Progenitor cell of endocrine pancreas (in vitro differentiated cells): ENCODE measurements at regions not wholly inside any gene's neighbourhood (a gene's known extent, or its start where the extent isn't known, plus 50 kb on each side); places are given as distances from the start of the nearest gene placed in this dataset.

Experiments
- DNase-seq: peaks from one replicate; pipeline ENCODE4 v3.0.0; 2021; ENCODE audit warnings: low spot score; ENCODE audit not compliant: unreplicated experiment
- H3K27ac Mint-ChIP-seq: 2 replicates; pipeline ENCODE4 v1.8.0; 2021; ENCODE audit warnings: mild to moderate bottlenecking, moderate library complexity, mixed read lengths
- H3K27me3 Mint-ChIP-seq: 2 replicates; pipeline ENCODE4 v1.8.0; 2021; ENCODE audit warnings: mixed read lengths
- H3K36me3 Mint-ChIP-seq: 2 replicates; pipeline ENCODE4 v1.8.0; 2022; ENCODE audit warnings: mixed read lengths; ENCODE audit not compliant: insufficient read depth
- H3K4me1 Mint-ChIP-seq: 2 replicates; pipeline ENCODE4 v1.8.0; 2021; ENCODE audit warnings: low read depth, mixed read lengths
- H3K4me3 Mint-ChIP-seq: 2 replicates; pipeline ENCODE4 v1.8.0; 2021; ENCODE audit warnings: low read depth, mild to moderate bottlenecking, moderate library complexity, mixed read lengths
- H3K9me3 Mint-ChIP-seq: 2 replicates; pipeline ENCODE4 v1.8.0; 2021; ENCODE audit warnings: low read depth, mixed read lengths
- TF ChIP-seq, protein P1 (sequence below): fragments of 200-600 bp; sonication (generic); IDR thresholded peaks from one replicate; pipeline ENCODE4 v1.5.0; 2021; ENCODE audit warnings: antibody characterized with exemption, mild to moderate bottlenecking; ENCODE audit not compliant: unreplicated experiment

DNA sequence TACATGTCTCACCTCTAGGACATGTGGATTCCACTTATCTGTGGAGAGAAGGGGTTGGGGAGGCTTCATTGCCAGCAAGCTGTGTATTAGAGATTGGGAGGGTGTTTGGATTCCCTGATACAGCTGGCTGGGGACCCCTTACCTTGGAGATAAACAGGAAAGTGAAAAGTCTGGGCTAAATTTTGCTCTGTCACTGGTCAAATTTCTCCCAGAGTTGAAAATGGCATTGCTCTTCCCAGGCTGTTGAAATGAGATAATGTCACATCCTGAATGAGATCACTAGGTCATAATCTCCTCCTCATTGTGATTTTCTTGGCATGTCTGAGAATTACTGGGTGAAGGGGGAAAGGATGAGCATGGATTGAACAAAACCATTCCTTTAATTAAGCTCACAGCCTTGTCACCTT is 265.0 kb upstream of the PARD3B start:
- H3K27ac Mint-ChIP-seq = no peak overlapping the region
- H3K4me3 Mint-ChIP-seq = no peak overlapping the region
- DNase-seq = no peak
- H3K9me3 Mint-ChIP-seq = no peaks in the 10 kb centered on the region
- H3K27me3 Mint-ChIP-seq = peaks cover 4% of the 10 kb centered on the region
- no peaks in the 10 kb centered on the region for H3K36me3 Mint-ChIP-seq
- peaks cover 22% of the 10 kb centered on the region for H3K4me1 Mint-ChIP-seq
- TF ChIP-seq, protein P1, sequence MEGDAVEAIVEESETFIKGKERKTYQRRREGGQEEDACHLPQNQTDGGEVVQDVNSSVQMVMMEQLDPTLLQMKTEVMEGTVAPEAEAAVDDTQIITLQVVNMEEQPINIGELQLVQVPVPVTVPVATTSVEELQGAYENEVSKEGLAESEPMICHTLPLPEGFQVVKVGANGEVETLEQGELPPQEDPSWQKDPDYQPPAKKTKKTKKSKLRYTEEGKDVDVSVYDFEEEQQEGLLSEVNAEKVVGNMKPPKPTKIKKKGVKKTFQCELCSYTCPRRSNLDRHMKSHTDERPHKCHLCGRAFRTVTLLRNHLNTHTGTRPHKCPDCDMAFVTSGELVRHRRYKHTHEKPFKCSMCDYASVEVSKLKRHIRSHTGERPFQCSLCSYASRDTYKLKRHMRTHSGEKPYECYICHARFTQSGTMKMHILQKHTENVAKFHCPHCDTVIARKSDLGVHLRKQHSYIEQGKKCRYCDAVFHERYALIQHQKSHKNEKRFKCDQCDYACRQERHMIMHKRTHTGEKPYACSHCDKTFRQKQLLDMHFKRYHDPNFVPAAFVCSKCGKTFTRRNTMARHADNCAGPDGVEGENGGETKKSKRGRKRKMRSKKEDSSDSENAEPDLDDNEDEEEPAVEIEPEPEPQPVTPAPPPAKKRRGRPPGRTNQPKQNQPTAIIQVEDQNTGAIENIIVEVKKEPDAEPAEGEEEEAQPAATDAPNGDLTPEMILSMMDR = no peak

DNA sequence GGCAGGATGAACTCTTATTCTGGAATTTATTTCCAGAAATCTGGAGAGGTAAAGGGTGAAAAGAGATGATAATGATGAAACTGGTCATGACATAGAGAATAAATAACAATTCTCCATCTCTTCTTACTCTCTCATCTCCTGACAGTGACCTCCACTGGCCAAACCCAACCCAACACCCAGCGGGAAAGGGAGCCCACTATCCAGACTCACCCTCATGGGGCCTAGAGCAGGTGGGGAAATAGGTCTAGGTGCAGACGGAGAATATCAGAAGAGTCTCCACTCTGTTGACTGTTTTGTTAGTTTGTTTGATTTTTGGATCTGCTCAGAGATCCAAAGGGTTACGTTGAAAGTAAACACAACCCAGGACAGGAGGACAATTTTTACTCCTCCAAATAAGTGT is 263.2 kb upstream of the PARD3B start:
- Mint-ChIP-seq H3K4me3 (no peak overlapping the region), H3K36me3 (no peaks in the 10 kb centered on the region), H3K27ac (peak overlapping the region; percentile 95), H3K4me1 (peaks cover 22% of the 10 kb centered on the region), H3K27me3 (peaks cover 4% of the 10 kb centered on the region), H3K9me3 (no peaks in the 10 kb centered on the region)
- TF ChIP-seq, protein P1 = no peak
- DNase-seq = no peak

DNA sequence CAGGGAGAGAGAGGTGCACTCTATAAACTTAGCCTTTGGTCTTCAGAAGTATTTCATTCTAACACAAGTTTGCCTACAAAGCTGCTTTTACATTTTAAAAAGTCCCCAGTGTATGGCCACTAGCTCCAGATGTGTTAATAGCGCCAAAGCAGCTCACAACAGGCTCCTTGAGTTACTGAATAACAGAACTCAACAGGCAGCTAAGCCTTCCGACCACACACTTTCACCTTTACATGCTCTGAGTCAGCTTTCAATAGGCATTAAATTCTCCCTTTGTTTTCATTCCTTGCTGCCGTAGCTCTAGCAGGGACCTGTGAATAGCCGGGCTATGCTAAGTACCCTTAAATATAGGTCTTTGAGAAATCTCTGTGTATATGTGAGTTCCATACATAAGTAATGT is 262.8 kb upstream of the PARD3B start:
- Mint-ChIP-seq H3K27ac (peak overlapping the region; percentile 95), H3K36me3 (no peaks in the 10 kb centered on the region), H3K4me3 (no peak overlapping the region), H3K27me3 (peaks cover 4% of the 10 kb centered on the region), H3K4me1 (peaks cover 22% of the 10 kb centered on the region), H3K9me3 (no peaks in the 10 kb centered on the region)
- no peak for DNase-seq
- TF ChIP-seq, protein P1 = no peak

DNA sequence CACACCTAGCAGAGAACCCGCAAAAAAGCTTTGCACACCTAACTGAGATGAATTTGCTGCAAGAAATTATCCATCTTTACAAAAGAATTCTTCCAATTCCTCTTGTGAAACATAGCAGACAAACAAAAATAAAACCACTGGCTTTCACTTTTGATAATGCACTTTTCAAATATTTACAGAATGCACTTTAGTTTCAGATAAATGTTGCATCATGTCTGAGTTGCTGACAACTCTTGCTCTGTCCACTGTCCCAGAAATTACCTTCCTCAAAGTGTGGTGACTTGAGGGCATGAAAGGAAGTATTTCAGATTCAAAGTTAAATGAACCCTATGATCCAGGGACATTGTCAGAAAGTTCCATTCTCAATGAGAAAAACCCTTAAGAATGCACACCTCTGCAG is 256.2 kb upstream of the PARD3B start:
- Mint-ChIP-seq H3K27ac (no peak overlapping the region), H3K4me3 (no peak overlapping the region), H3K4me1 (peaks cover 5% of the 10 kb centered on the region), H3K36me3 (no peaks in the 10 kb centered on the region), H3K9me3 (no peaks in the 10 kb centered on the region), H3K27me3 (peaks cover 7% of the 10 kb centered on the region)
- DNase-seq = no peak
- TF ChIP-seq, protein P1 = no peak

DNA sequence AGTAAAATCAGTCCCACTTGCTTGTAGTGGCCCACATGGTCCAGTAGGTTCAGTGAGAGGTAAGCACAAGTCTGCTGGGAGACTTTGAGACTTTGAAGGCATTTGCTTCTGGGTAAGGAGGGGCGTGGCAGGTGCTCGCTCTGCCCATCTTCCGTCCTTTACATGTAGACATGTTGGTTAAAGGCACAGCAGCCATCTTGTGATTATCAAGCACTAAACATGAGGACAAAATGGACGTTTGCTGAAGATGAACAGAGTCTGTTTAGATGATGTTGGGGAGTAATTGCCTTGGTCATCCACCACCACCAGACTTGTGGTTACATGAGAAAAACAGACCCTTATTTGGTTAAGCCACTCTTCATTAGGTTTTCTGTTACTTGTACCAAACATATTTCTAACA is 252.8 kb upstream of the PARD3B start:
- Mint-ChIP-seq H3K36me3 (no peaks in the 10 kb centered on the region), H3K4me1 (peaks cover 7% of the 10 kb centered on the region)

More for the DNA sequence above, 252.8 kb upstream of the PARD3B start:
- TF ChIP-seq, protein P1 = no peak
- Mint-ChIP-seq H3K27ac (no peak overlapping the region), H3K27me3 (peaks cover 7% of the 10 kb centered on the region), H3K4me3 (no peak overlapping the region), H3K9me3 (no peaks in the 10 kb centered on the region)
- DNase-seq = no peak
